A673 (cell line): ENCODE measurements at regions not wholly inside any gene's neighbourhood (a gene's known extent, or its start where the extent isn't known, plus 50 kb on each side); places are given as distances from the start of the nearest gene placed in this dataset.

Experiments used
- BruUV-seq: library from RNA; stranded (reverse); fragments of 400-500 nt; replicated peaks from 2 replicates; lab custom pipeline; 2021; lab: Mats Ljungman, UMichigan
- CTCF ChIA-PET: fragments of 300-600 bp; sonication (Branson Sonifier 250); formaldehyde crosslinking; loops from one replicate; lab custom pipeline; 2022; ENCODE audit warnings: antibody characterized with exemption; lab: Charles Lee
- POLR2A ChIA-PET: fragments of 300-600 bp; sonication (Branson Sonifier 250); formaldehyde crosslinking; loops from one replicate; lab custom pipeline; 2022; ENCODE audit warnings: antibody characterized with exemption; ENCODE audit not compliant: low non-redundant PET; lab: Charles Lee
- DNase-seq: peaks from one replicate; pipeline ENCODE4 v3.0.0-alpha.2; 2015; ENCODE audit warnings: low spot score
- H3K27ac ChIP-seq: fragments of 200-600 bp; sonication (generic); 2 replicates; pipeline ENCODE4 v1.5.1; 2016; ENCODE audit warnings: mixed run types, low read depth, mild to moderate bottlenecking, mixed read lengths, antibody characterized with exemption, low read length; ENCODE audit not compliant: poor library complexity, severe bottlenecking
- H3K27me3 ChIP-seq: fragments of 200-600 bp; sonication (generic); replicated peaks from 2 replicates; pipeline ENCODE4 v1.6.1; 2017; ENCODE audit warnings: mixed run types, low read depth, mild to moderate bottlenecking, mixed read lengths, antibody characterized with exemption, low read length; ENCODE audit not compliant: insufficient read depth, poor library complexity
- H3K36me3 ChIP-seq: fragments of 200-600 bp; sonication (generic); 2 replicates; pipeline ENCODE4 v1.6.1; 2016; ENCODE audit warnings: mixed run types, mild to moderate bottlenecking, mixed read lengths, antibody characterized with exemption, low read length; ENCODE audit not compliant: insufficient read depth, poor library complexity, severe bottlenecking
- H3K4me1 ChIP-seq: fragments of 200-600 bp; sonication (generic); 2 replicates; pipeline ENCODE4 v1.6.1; 2017; ENCODE audit warnings: mixed run types, mild to moderate bottlenecking, mixed read lengths, antibody characterized with exemption, low read length; ENCODE audit not compliant: insufficient read depth, poor library complexity, severe bottlenecking
- H3K4me3 ChIP-seq: fragments of 200-600 bp; sonication (generic); 2 replicates; pipeline ENCODE4 v1.5.1; 2016; ENCODE audit warnings: low read depth, mixed run types, mild to moderate bottlenecking, mixed read lengths, low read length; ENCODE audit not compliant: poor library complexity, severe bottlenecking
- H3K9me3 ChIP-seq: fragments of 200-600 bp; sonication (generic); 2 replicates; pipeline ENCODE4 v1.6.1; 2016; ENCODE audit warnings: mixed run types, low read depth, mild to moderate bottlenecking, mixed read lengths, antibody characterized with exemption, low read length; ENCODE audit not compliant: poor library complexity, severe bottlenecking
- EZH2 ChIP-seq: fragments of 200-600 bp; sonication (generic); IDR thresholded peaks from 2 replicates; pipeline ENCODE4 v1.6.1; 2017; ENCODE audit warnings: borderline replicate concordance, low read depth, mild to moderate bottlenecking, mixed read lengths, antibody characterized with exemption, low read length; ENCODE audit not compliant: poor library complexity, severe bottlenecking
- intact Hi-C: fragments of 100-400 bp; cut with micrococcal nuclease; formaldehyde crosslinking; loops from one replicate; pipeline ENCODE4 v1.10.0; 2022; ENCODE audit not compliant: unreplicated experiment
- TF ChIP-seq, protein P1 (sequence below): fragments of 300-800, 200-600 bp; sonication (generic); conservative IDR thresholded peaks from 2 replicates; pipeline ENCODE4 v1.5.1; 2017; ENCODE audit warnings: low read depth, mild to moderate bottlenecking, antibody characterized with exemption, low read length, moderate library complexity, mixed read lengths

DNA sequence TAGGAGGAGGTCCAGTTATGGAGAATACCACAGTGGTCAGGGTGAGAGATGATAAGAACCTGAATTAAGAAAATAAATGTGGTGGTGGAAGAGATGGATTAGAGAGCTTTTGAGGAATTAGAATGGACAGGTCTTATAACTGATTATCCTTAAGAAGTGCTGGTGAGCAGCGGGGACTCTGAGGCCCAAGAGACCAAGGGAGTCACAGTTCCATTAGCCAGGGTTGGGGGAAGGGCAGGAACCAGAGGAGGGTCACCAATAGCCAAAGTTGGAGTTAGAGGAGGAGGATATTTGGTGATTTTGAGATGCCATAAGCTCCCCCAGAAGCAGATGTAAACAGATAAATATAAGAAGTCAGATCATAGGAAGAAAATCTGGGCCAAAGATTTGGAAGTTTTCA, 87.1 kb upstream of the PAK5 start:
- intact Hi-C loops, result no loop called here
- H3K27me3 ChIP-seq, result peaks cover 3% of the 10 kb centered on the region
- no peak overlapping the region for H3K27ac ChIP-seq
- DNase-seq, result no peak
- BruUV-seq, result no TSS peak
- CTCF ChIA-PET, result no interaction called here
- H3K4me3 ChIP-seq, result no peak overlapping the region
- TF ChIP-seq, protein P1, sequence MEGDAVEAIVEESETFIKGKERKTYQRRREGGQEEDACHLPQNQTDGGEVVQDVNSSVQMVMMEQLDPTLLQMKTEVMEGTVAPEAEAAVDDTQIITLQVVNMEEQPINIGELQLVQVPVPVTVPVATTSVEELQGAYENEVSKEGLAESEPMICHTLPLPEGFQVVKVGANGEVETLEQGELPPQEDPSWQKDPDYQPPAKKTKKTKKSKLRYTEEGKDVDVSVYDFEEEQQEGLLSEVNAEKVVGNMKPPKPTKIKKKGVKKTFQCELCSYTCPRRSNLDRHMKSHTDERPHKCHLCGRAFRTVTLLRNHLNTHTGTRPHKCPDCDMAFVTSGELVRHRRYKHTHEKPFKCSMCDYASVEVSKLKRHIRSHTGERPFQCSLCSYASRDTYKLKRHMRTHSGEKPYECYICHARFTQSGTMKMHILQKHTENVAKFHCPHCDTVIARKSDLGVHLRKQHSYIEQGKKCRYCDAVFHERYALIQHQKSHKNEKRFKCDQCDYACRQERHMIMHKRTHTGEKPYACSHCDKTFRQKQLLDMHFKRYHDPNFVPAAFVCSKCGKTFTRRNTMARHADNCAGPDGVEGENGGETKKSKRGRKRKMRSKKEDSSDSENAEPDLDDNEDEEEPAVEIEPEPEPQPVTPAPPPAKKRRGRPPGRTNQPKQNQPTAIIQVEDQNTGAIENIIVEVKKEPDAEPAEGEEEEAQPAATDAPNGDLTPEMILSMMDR, result no peak
- no peaks in the 10 kb centered on the region for H3K9me3 ChIP-seq
- no peaks in the 10 kb centered on the region for H3K36me3 ChIP-seq
- H3K4me1 ChIP-seq, result no peaks in the 10 kb centered on the region
- POLR2A ChIA-PET, result no interaction called here

DNA sequence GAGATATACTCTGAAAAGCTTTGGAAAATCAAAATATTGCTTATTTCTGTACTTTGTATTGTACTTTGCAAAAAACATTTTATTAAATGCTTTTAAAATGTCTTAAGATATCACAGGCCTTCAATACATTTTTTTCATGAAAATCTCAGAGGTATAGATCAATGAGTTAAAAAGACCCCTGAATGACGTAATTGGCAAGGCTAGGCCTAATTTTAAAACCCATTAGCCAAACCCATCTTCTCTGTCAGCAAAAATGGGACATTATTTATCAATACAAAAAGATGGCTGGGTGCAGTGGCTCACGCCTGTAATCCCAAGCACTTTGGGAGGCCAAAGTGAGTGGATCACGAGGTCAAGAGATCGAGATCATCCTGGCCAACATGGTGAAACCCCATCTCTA, 84.8 kb upstream of the PAK5 start:
- Histone ChIP-seq H3K4me3 (no peak overlapping the region), H3K27me3 (no peaks in the 10 kb centered on the region), H3K4me1 (no peaks in the 10 kb centered on the region), H3K9me3 (no peaks in the 10 kb centered on the region), H3K36me3 (no peaks in the 10 kb centered on the region), H3K27ac (no peak overlapping the region)
- CTCF ChIA-PET, result no interaction called here
- TF ChIP-seq, protein P1, result no peak
- TF ChIP-seq EZH2, result no peak
- POLR2A ChIA-PET, result no interaction called here
- no TSS peak for BruUV-seq
- DNase-seq, result no peak
- intact Hi-C loops, result no loop called here

DNA sequence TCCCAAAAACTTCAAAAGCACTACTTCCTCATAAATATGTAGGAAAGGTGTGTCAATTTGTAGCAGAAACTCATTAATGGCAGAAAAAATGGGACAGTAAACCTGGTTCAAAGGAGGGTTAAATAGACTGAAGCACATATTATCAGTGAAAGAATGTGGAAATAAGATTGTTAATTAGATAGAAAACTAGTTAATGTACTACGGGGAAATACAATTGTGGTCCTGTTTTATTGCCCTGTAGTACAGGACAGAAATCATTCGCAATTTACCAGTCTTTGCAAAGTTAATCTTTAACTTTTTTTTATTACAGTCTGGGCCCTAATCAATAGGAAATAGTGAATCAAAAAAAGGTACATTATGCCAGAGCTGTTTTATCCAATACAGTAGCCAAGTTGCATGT, 82.0 kb upstream of the PAK5 start:
- no peaks in the 10 kb centered on the region for H3K36me3 ChIP-seq
- no peak for DNase-seq
- BruUV-seq, result no TSS peak
- ChIA-PET CTCF (no interaction called here), POLR2A (no interaction called here)
- no peak overlapping the region for H3K4me3 ChIP-seq
- TF ChIP-seq, protein P1, result no peak
- TF ChIP-seq EZH2, result no peak
- no peaks in the 10 kb centered on the region for H3K9me3 ChIP-seq
- no peaks in the 10 kb centered on the region for H3K27me3 ChIP-seq
- H3K27ac ChIP-seq, result no peak overlapping the region
- intact Hi-C loops, result no loop called here
- no peaks in the 10 kb centered on the region for H3K4me1 ChIP-seq
